ENCODE measurements at regions not wholly inside any gene's neighbourhood (a gene's known extent, or its start where the extent isn't known, plus 50 kb on each side); places are given as distances from the start of the nearest gene placed in this dataset.

- 93% methylated on average over 2 of the region's 2 CpGs for WGBS (ENCODE audit: insufficient coverage, low lambda C conversion rate)
- no peak for DNase-seq
Observed at GRCh38 chr20:4560667-4561066, 125.6 kb upstream of the PRNP start.

GRCh38 chr20:4559906-4560305 is 126.3 kb upstream of the PRNP start:
- H3K9me3 ChIP-seq (ENCODE audit: control insufficient read depth, low read depth, low read length) = no peaks in the 10 kb centered on the region
- H3K27ac ChIP-seq (ENCODE audit: low read length) = no peak overlapping the region
- no peak overlapping the region for H3K4me3 ChIP-seq (ENCODE audit: low read length)
- WGBS (ENCODE audit: insufficient coverage, low lambda C conversion rate) = 100% methylated on average over 1 of the region's 2 CpGs
- no peaks in the 10 kb centered on the region for H3K4me1 ChIP-seq (ENCODE audit: control insufficient read depth, insufficient read depth, low read length)
- no peak for DNase-seq
- H3K27me3 ChIP-seq (ENCODE audit: control insufficient read depth, insufficient read depth, low read length) = no peaks in the 10 kb centered on the region
- H3K36me3 ChIP-seq (ENCODE audit: control insufficient read depth, insufficient read depth, low read length) = no peaks in the 10 kb centered on the region

More at GRCh38 chr20:4560667-4561066, 125.6 kb upstream of the PRNP start:
- Histone ChIP-seq H3K9me3 (ENCODE audit: control insufficient read depth, low read depth, low read length) (no peaks in the 10 kb centered on the region), H3K4me1 (ENCODE audit: control insufficient read depth, insufficient read depth, low read length) (no peaks in the 10 kb centered on the region), H3K4me3 (ENCODE audit: low read length) (no peak overlapping the region), H3K27ac (ENCODE audit: low read length) (no peak overlapping the region), H3K27me3 (ENCODE audit: control insufficient read depth, insufficient read depth, low read length) (no peaks in the 10 kb centered on the region), H3K36me3 (ENCODE audit: control insufficient read depth, insufficient read depth, low read length) (no peaks in the 10 kb centered on the region)

- no peak for DNase-seq
- Histone ChIP-seq H3K36me3 (ENCODE audit: control insufficient read depth, insufficient read depth, low read length) (no peaks in the 10 kb centered on the region), H3K4me1 (ENCODE audit: control insufficient read depth, insufficient read depth, low read length) (no peaks in the 10 kb centered on the region), H3K4me3 (ENCODE audit: low read length) (no peak overlapping the region), H3K27ac (ENCODE audit: low read length) (no peak overlapping the region), H3K27me3 (ENCODE audit: control insufficient read depth, insufficient read depth, low read length) (no peaks in the 10 kb centered on the region), H3K9me3 (ENCODE audit: control insufficient read depth, low read depth, low read length) (no peaks in the 10 kb centered on the region)
Observed at GRCh38 chr20:4559106-4559505, 127.2 kb upstream of the PRNP start.

DNA sequence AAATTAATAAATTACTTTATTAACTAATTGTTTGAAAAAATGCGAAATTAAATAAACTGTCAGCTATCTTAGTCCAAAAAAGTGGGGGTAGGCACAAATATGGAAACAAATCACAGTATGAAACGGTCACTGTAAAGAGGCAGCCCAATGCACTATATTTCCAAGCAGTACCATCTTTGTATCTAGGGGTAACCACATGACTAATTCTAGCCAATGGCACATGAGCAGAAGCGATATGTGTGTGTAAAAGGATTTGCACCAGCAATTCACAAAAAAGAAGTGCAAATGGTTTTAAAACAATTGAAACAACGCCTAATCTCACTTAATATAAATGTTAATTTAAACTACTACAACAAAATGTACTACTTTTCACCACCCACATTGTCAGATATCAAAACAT is 129.5 kb upstream of the PRNP start:
- no peaks in the 10 kb centered on the region for H3K9me3 ChIP-seq (ENCODE audit: control insufficient read depth, low read depth, low read length)
- WGBS (ENCODE audit: insufficient coverage, low lambda C conversion rate) = 56% methylated on average over 3 of the region's 4 CpGs
- no peak for DNase-seq

DNA sequence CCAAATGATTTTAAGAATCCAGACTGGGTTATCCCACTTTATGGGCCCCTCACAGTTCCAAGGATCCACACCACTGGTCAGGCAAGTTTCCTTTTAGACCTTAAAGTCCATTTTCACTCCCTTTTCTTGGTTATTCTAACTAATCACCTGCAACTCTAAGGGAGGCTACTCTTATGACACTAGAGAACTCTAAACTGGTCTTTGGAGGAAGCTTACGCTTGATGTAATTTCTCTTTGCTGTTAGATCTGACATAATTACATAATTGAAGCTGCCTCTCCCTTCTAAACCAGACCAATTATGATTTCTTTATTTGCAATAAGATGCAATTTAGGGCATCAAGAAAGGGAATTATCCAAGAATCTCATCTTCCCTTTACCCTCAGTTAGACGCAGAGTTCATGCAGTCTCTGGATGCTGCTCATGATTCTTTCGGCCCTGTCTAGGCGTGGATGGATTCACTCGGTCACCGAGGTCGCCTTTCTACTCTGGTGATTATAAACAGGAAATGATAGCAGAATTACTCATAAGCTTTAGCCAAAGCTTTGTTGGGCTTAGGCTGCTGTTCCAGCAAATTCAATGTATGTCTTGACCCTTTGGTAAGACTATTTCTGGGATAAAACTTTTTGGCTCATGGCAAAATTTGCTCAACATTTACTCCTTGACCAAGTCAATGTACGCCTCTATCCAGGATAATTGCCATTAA is 130.9 kb upstream of the PRNP start:
- Histone ChIP-seq H3K27me3 (ENCODE audit: control insufficient read depth, insufficient read depth, low read length) (no peaks in the 10 kb centered on the region), H3K9me3 (ENCODE audit: control insufficient read depth, low read depth, low read length) (no peaks in the 10 kb centered on the region)
- 83% methylated on average over 6 of the region's 8 CpGs for WGBS (ENCODE audit: insufficient coverage, low lambda C conversion rate)

More for the DNA sequence above, 129.5 kb upstream of the PRNP start:
- Histone ChIP-seq H3K27ac (ENCODE audit: low read length) (no peak overlapping the region), H3K4me1 (ENCODE audit: control insufficient read depth, insufficient read depth, low read length) (no peaks in the 10 kb centered on the region), H3K27me3 (ENCODE audit: control insufficient read depth, insufficient read depth, low read length) (no peaks in the 10 kb centered on the region), H3K4me3 (ENCODE audit: low read length) (no peak overlapping the region), H3K36me3 (ENCODE audit: control insufficient read depth, insufficient read depth, low read length) (no peaks in the 10 kb centered on the region)

DNA sequence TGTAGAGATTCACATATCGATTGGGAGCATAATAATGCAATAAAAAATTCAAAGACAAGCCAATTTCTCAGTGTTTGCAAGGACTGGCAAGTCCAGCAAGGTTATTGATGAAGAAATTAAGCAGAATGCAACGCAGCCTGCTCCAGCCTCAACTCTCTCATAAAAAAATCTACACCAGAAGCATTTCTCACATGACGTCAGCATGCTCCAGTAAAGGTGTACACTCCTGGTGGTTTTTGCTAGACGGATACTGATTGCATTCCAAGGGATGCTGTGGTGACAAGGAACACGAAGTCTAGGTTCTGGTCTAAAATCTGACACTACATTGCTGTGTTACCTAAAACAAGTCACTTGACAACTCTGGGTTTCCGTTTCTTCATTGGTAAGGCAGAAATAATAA is 131.9 kb upstream of the PRNP start:
- no peaks in the 10 kb centered on the region for H3K27me3 ChIP-seq (ENCODE audit: control insufficient read depth, insufficient read depth, low read length)
- no peak overlapping the region for H3K27ac ChIP-seq (ENCODE audit: low read length)
- H3K9me3 ChIP-seq (ENCODE audit: control insufficient read depth, low read depth, low read length) = no peaks in the 10 kb centered on the region
- no CpG with 5 or more reads among the region's 6 CpGs for WGBS (ENCODE audit: insufficient coverage, low lambda C conversion rate)
- H3K36me3 ChIP-seq (ENCODE audit: control insufficient read depth, insufficient read depth, low read length) = no peaks in the 10 kb centered on the region
- DNase-seq = no peak
- H3K4me1 ChIP-seq (ENCODE audit: control insufficient read depth, insufficient read depth, low read length) = no peaks in the 10 kb centered on the region
- H3K4me3 ChIP-seq (ENCODE audit: low read length) = no peak overlapping the region

More for the DNA sequence above, 130.9 kb upstream of the PRNP start:
- DNase-seq = no peak
- Histone ChIP-seq H3K4me3 (ENCODE audit: low read length) (no peak overlapping the region), H3K27ac (ENCODE audit: low read length) (no peak overlapping the region), H3K4me1 (ENCODE audit: control insufficient read depth, insufficient read depth, low read length) (no peaks in the 10 kb centered on the region), H3K36me3 (ENCODE audit: control insufficient read depth, insufficient read depth, low read length) (no peaks in the 10 kb centered on the region)

DNA sequence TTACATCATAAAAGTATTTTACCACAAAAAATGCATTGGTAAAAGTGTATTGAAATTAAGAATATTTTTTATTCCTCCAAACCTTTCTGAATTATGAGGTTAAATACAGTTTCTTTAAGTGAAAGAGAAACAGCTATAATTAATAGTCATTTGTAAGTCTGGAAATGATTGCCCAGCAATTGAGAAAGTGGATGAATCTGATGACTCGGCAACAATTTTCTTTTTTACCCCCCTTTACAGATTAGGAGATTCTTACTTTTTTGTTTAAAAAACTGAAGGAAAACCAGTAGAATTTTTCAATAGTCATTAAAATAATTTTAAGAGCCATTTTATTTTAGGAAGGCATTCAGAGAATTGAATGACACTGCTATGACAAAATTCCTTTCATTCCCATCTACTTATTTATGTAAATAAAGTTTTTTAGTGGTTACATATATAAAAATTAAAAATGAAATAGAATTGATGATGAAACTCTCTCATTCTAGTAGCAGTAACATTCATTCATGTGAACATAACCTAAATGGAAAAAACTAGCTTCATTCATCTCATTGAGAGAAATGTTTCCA is 134.1 kb upstream of the PRNP start:
- Histone ChIP-seq H3K4me1 (ENCODE audit: control insufficient read depth, insufficient read depth, low read length) (no peaks in the 10 kb centered on the region), H3K27me3 (ENCODE audit: control insufficient read depth, insufficient read depth, low read length) (no peaks in the 10 kb centered on the region), H3K4me3 (ENCODE audit: low read length) (no peak overlapping the region), H3K9me3 (ENCODE audit: control insufficient read depth, low read depth, low read length) (no peaks in the 10 kb centered on the region), H3K27ac (ENCODE audit: low read length) (no peak overlapping the region), H3K36me3 (ENCODE audit: control insufficient read depth, insufficient read depth, low read length) (no peaks in the 10 kb centered on the region)
- 100% methylated on average over 1 of the region's 1 CpG for WGBS (ENCODE audit: insufficient coverage, low lambda C conversion rate)
- DNase-seq = no peak

GRCh38 chr20:4550740-4551139 is 135.5 kb upstream of the PRNP start:
- DNase-seq = no peak
- no CpG with 5 or more reads among the region's 1 CpG for WGBS (ENCODE audit: insufficient coverage, low lambda C conversion rate)
- Histone ChIP-seq H3K4me1 (ENCODE audit: control insufficient read depth, insufficient read depth, low read length) (no peaks in the 10 kb centered on the region), H3K27me3 (ENCODE audit: control insufficient read depth, insufficient read depth, low read length) (no peaks in the 10 kb centered on the region), H3K9me3 (ENCODE audit: control insufficient read depth, low read depth, low read length) (no peaks in the 10 kb centered on the region), H3K4me3 (ENCODE audit: low read length) (no peak overlapping the region), H3K36me3 (ENCODE audit: control insufficient read depth, insufficient read depth, low read length) (no peaks in the 10 kb centered on the region), H3K27ac (ENCODE audit: low read length) (no peak overlapping the region)

DNA sequence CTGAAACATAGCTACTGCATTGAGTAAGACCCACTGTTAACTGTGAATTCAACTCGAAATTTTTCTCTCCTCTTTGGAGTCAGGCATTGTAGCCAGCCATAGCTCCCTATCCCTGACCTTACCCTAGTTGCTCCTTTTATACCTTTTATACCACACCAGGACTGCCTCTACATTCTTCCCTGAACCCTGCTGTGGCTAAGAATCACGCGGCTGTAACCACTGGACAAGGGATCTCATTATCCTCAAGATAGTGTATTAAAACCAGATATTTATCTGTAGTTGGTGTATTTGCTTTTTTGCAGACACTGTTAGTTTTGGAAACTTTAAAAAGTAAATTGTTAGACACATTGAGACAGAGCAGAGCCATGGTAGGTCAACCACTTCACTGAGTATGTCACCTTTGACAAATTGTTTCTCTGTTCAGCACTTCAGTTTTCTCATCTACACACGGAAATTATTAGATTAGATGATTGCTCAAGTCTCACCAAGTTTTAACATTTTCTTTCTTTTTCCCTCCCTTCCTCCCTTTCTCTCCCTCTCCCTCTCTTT is 136.5 kb upstream of the PRNP start:
- H3K27ac ChIP-seq (ENCODE audit: low read length) = no peak overlapping the region
- 79% methylated on average over 2 of the region's 4 CpGs for WGBS (ENCODE audit: insufficient coverage, low lambda C conversion rate)

DNA sequence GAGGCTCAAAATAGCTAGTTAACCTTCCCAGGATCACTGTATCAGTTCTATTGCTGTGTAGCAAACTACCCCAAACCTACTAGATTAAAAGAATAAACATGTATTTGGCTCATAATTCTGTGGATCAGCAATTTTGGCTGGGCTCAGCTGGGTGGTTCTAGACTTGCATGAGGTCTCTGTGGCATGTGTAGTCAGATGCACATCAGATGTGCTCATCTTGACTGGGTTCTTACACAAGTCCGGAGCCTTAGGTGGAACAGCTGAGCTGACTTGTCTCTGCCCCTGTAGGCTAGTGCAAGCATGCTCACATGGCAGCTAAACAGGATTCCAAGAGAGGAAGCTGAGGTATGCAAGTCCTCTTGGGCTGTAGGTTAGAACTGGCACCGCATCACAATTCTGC is 137.7 kb upstream of the PRNP start:
- no peak overlapping the region for H3K4me3 ChIP-seq (ENCODE audit: low read length)

More for the DNA sequence above, 136.5 kb upstream of the PRNP start:
- DNase-seq = no peak
- Histone ChIP-seq H3K36me3 (ENCODE audit: control insufficient read depth, insufficient read depth, low read length) (no peaks in the 10 kb centered on the region), H3K27me3 (ENCODE audit: control insufficient read depth, insufficient read depth, low read length) (no peaks in the 10 kb centered on the region), H3K4me3 (ENCODE audit: low read length) (no peak overlapping the region), H3K9me3 (ENCODE audit: control insufficient read depth, low read depth, low read length) (no peaks in the 10 kb centered on the region), H3K4me1 (ENCODE audit: control insufficient read depth, insufficient read depth, low read length) (no peaks in the 10 kb centered on the region)

GRCh38 chr20:4546786-4547185 is 139.5 kb upstream of the PRNP start:
- Histone ChIP-seq H3K27me3 (ENCODE audit: control insufficient read depth, insufficient read depth, low read length) (no peaks in the 10 kb centered on the region), H3K4me3 (ENCODE audit: low read length) (no peak overlapping the region), H3K27ac (ENCODE audit: low read length) (no peak overlapping the region), H3K36me3 (ENCODE audit: control insufficient read depth, insufficient read depth, low read length) (no peaks in the 10 kb centered on the region), H3K4me1 (ENCODE audit: control insufficient read depth, insufficient read depth, low read length) (no peaks in the 10 kb centered on the region), H3K9me3 (ENCODE audit: control insufficient read depth, low read depth, low read length) (no peaks in the 10 kb centered on the region)
- WGBS (ENCODE audit: insufficient coverage, low lambda C conversion rate) = 33% methylated on average over 1 of the region's 2 CpGs
- DNase-seq = peak in 1 of 2 donors; percentile 19

More for the DNA sequence above, 137.7 kb upstream of the PRNP start:
- no peaks in the 10 kb centered on the region for H3K27me3 ChIP-seq (ENCODE audit: control insufficient read depth, insufficient read depth, low read length)
- H3K4me1 ChIP-seq (ENCODE audit: control insufficient read depth, insufficient read depth, low read length) = no peaks in the 10 kb centered on the region
- H3K9me3 ChIP-seq (ENCODE audit: control insufficient read depth, low read depth, low read length) = no peaks in the 10 kb centered on the region
- WGBS (ENCODE audit: insufficient coverage, low lambda C conversion rate) = no CpG with 5 or more reads among the region's 2 CpGs
- no peak for DNase-seq
- no peak overlapping the region for H3K27ac ChIP-seq (ENCODE audit: low read length)
- H3K36me3 ChIP-seq (ENCODE audit: control insufficient read depth, insufficient read depth, low read length) = no peaks in the 10 kb centered on the region
